Chondrocyte (in vitro differentiated cells): ENCODE measurements at regions not wholly inside any gene's neighbourhood (a gene's known extent, or its start where the extent isn't known, plus 50 kb on each side); places are given as distances from the start of the nearest gene placed in this dataset.

ENCODE experiments used
- DNase-seq: peaks from one replicate; pipeline ENCODE4 v3.0.0; 2021; ENCODE audit warnings: mixed read lengths, low spot score
- H3K27ac Mint-ChIP-seq: one replicate; pipeline ENCODE4 v1.8.0; 2021; ENCODE audit warnings: mild to moderate bottlenecking, moderate library complexity, mixed read lengths; ENCODE audit not compliant: unreplicated experiment
- H3K27me3 Mint-ChIP-seq: 2 replicates; pipeline ENCODE4 v1.8.0; 2021; ENCODE audit warnings: low read depth, mixed read lengths
- H3K36me3 Mint-ChIP-seq: 2 replicates; pipeline ENCODE4 v1.8.0; 2021; ENCODE audit warnings: low read depth, mixed read lengths
- H3K4me1 Mint-ChIP-seq: 2 replicates; pipeline ENCODE4 v1.8.0; 2021; ENCODE audit warnings: low read depth, mild to moderate bottlenecking, mixed read lengths
- H3K4me3 Mint-ChIP-seq: one replicate; pipeline ENCODE4 v1.8.0; 2021; ENCODE audit warnings: mild to moderate bottlenecking, moderate library complexity, mixed read lengths; ENCODE audit not compliant: unreplicated experiment
- H3K9me3 Mint-ChIP-seq: 2 replicates; pipeline ENCODE4 v1.8.0; 2021; ENCODE audit warnings: low read depth, mixed read lengths
- CTCF ChIP-seq: fragments of 200-600 bp; sonication (generic); IDR thresholded peaks from 2 replicates; pipeline ENCODE4 v1.5.0; 2021; ENCODE audit warnings: antibody characterized with exemption, mild to moderate bottlenecking, moderate library complexity

GRCh38 chr5:69029292-69029691, 64.5 kb upstream of the SLC30A5 start:
- no peak for TF ChIP-seq CTCF
- Mint-ChIP-seq H3K27ac (no peak overlapping the region), H3K36me3 (no peaks in the 10 kb centered on the region), H3K27me3 (no peaks in the 10 kb centered on the region), H3K9me3 (no peaks in the 10 kb centered on the region), H3K4me1 (peaks cover 5% of the 10 kb centered on the region), H3K4me3 (no peak overlapping the region)
- no peak for DNase-seq

GRCh38 chr5:69030358-69031062, 63.3 kb upstream of the SLC30A5 start:
- H3K4me1 Mint-ChIP-seq = peaks cover 5% of the 10 kb centered on the region
- H3K27ac Mint-ChIP-seq = no peak overlapping the region
- H3K27me3 Mint-ChIP-seq = no peaks in the 10 kb centered on the region
- H3K9me3 Mint-ChIP-seq = no peaks in the 10 kb centered on the region
- H3K4me3 Mint-ChIP-seq = no peak overlapping the region
- no peaks in the 10 kb centered on the region for H3K36me3 Mint-ChIP-seq
- no peak for TF ChIP-seq CTCF
- DNase-seq = no peak

- peak; percentile 31 for TF ChIP-seq CTCF
- Mint-ChIP-seq H3K27ac (no peak overlapping the region), H3K4me3 (no peak overlapping the region), H3K27me3 (no peaks in the 10 kb centered on the region), H3K36me3 (no peaks in the 10 kb centered on the region), H3K4me1 (peaks cover 5% of the 10 kb centered on the region), H3K9me3 (no peaks in the 10 kb centered on the region)
- DNase-seq = no peak
Measured at GRCh38 chr5:69032009-69032408, 61.8 kb upstream of the SLC30A5 start.

- H3K9me3 Mint-ChIP-seq = no peaks in the 10 kb centered on the region
- H3K27ac Mint-ChIP-seq = no peak overlapping the region
- no peaks in the 10 kb centered on the region for H3K36me3 Mint-ChIP-seq
- TF ChIP-seq CTCF = no peak
- H3K27me3 Mint-ChIP-seq = no peaks in the 10 kb centered on the region
- H3K4me1 Mint-ChIP-seq = peaks cover 5% of the 10 kb centered on the region
- DNase-seq = no peak
- H3K4me3 Mint-ChIP-seq = no peak overlapping the region
Measured at GRCh38 chr5:69033690-69034089, 60.1 kb upstream of the SLC30A5 start.

GRCh38 chr5:69034898-69035297, 58.9 kb upstream of the SLC30A5 start:
- Mint-ChIP-seq H3K9me3 (no peaks in the 10 kb centered on the region), H3K27ac (no peak overlapping the region), H3K27me3 (no peaks in the 10 kb centered on the region), H3K36me3 (no peaks in the 10 kb centered on the region), H3K4me1 (peaks cover 5% of the 10 kb centered on the region), H3K4me3 (no peak overlapping the region)
- no peak for DNase-seq
- TF ChIP-seq CTCF = no peak
